NCI-H510A (cell line): ENCODE measurements at regions not wholly inside any gene's neighbourhood (a gene's known extent, or its start where the extent isn't known, plus 50 kb on each side); places are given as distances from the start of the nearest gene placed in this dataset.
"Not testable (repeated sequence)": the region's sequence is repeated elsewhere in the genome, so short reads cannot be mapped to it uniquely, and the experiment has no call there.

Source experiments
- DNase-seq: peaks from one replicate; lab custom pipeline; 2025; lab: John Stamatoyannopoulos, UW

GRCh38 chr11:10955616-10956015, 97.8 kb upstream of the ZBED5 start:
- DNase-seq: no peak

- no peak for DNase-seq
Measured at GRCh38 chr11:10954184-10954583, 96.3 kb upstream of the ZBED5 start.

DNA sequence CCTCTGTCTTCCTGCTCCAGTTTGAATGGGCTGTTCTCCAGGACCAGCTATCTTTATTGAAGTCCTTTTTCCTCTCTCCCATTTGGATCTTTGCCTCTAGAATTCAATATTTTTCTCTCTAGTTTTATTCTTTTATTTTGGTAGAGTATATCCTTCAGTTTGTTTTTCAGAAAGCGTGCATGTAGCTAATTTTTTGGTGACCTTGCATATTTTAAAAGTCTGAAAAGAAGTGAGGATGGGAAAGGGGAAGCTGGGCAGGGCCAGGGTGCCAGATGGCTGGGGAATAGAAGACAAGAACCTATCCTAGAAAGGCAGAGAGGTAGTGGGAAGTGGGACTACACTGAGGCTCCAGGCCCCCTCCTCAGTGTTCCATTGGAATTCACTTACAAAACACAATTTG, 95.0 kb upstream of the ZBED5 start:
- no peak for DNase-seq

- DNase-seq: not testable (repeated sequence)
Measured at GRCh38 chr11:10947935-10948334, 90.1 kb upstream of the ZBED5 start.

DNA sequence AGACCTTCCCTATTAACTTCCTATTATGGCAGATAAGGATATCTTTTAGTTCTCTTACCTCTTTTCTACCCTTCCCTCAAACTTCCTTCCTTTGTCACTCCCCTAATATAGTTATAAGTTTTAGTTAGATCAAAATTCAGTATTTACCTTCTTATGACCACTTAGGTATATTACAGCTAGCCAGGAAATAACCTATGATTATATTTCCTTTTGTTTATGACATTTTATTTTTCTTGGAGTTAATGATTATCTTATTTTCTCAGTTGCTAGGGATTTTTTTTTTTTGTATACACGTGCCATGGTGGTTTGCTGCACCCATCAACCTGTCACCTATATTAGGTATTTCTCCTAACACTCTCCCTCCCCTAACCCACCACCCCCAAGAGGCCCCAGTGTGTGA, 88.2 kb upstream of the ZBED5 start:
- DNase-seq: no peak

DNA sequence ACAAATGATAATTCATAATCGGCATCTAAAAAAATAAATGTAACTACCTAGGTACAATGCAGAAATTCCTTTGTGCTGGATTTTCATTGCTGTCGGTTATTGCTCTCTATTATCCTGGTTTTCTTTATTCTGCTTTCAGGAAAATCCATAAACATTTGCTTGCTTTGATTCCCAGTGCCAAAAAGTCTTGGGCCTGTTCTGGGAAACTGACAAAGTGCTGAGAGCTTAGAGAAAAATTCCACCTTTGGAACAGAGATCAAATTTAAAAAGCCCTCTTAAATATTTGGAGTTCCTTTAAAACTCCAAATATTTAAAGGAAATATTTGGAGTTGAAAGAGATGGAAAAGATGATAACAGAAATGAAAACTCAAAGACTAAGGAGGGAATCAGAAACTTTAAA, 87.3 kb upstream of the ZBED5 start:
- DNase-seq: no peak

GRCh38 chr11:10943968-10944367, 86.1 kb upstream of the ZBED5 start:
- no peak for DNase-seq

DNA sequence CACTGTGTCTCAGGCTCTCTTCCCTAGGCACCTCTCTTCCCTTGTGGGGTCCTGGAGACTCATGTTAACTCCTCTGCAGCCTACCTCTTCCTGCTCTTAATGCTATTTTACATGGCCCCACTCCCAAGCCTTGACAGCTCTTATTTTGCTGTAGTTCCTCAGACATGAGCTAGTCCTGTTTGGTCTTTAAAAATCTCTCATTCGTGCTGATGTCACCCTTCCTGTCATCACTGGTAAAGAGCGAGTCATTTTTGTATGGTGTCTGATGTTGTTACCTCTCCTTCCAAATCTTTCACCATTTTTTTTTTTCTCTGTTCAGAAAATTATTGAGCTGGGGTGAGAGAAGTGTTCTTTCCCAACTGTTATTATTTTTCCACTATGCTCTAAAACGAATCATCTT, 84.8 kb upstream of the ZBED5 start:
- DNase-seq: no peak

GRCh38 chr11:10941871-10942270, 84.0 kb upstream of the ZBED5 start:
- no peak for DNase-seq

GRCh38 chr11:10941414-10941813, 83.6 kb upstream of the ZBED5 start:
- no peak for DNase-seq

GRCh38 chr11:10938650-10939387, 81.0 kb upstream of the ZBED5 start:
- DNase-seq: no peak

- DNase-seq: no peak
Measured at GRCh38 chr11:10938231-10938630, 80.4 kb upstream of the ZBED5 start.

GRCh38 chr11:10937385-10937771, 79.5 kb upstream of the ZBED5 start:
- DNase-seq: no peak

GRCh38 chr11:10936626-10937384, 79.0 kb upstream of the ZBED5 start:
- no peak for DNase-seq

- no peak for DNase-seq
Measured at GRCh38 chr11:10935015-10935559, 77.2 kb upstream of the ZBED5 start.

- DNase-seq: peak; percentile 7
Measured at GRCh38 chr11:10934293-10934860, 76.5 kb upstream of the ZBED5 start.

DNA sequence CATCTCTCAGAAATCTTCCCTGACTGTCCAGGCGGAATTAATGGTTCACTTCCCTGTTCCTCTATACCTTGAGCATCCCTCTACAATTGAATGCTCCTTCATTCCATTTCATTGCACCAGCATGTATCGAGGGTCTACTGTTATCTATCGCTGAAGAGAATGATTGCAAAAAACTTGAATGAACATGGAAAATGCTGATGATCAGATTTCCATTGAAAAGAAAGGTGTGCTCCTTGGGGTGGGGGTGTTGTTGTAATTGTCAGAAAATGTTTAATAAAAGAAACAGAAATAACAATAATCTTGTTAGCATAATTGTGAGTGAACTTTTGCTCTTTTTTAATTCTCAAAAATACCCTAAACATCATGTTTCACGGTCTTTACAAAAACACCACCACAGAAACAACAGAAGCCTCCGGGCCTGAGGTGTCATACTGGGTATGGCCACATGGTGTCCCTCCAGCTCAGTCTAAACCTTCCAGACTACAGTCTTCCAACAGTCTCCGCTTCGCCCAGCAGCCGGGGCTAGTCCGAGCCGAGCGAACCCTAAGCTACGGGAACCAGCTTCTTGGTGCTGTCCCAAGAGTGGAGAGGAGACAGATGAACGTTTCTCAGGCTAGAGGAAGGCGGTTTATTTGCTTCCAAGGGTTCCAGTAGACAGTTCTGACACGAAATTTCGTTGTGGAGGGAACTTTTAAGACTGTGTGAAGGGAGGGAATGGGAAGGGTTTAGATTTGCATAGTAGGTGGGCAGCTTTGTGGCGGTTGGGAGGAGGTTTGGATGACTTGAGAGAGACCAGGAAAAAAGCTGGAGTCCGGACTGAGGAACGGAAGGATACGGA, 75.8 kb upstream of the ZBED5 start:
- DNase-seq: peak; percentile 57

DNA sequence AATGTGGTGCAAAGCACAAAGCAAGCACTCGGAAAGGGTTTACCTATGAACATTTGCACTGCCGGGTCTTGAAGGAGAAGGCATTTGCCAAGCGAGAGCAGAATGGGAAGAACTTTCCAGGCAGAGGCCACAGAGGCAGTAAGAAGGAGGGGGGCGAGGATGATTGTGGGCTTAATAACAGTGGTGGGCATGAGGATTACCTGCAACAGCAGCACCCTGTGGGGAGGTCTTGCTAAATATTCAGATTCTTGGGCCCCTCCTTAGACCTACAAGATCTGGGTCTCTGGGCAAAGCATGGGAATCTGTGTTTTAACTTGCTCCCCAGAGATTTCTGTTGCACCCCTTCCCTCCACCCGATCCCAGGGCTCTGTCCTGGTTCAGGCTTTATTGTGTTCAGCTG, 75.1 kb upstream of the ZBED5 start:
- DNase-seq: no peak

- no peak for DNase-seq
Measured at GRCh38 chr11:10931761-10932670, 74.2 kb upstream of the ZBED5 start.

- DNase-seq: peak; percentile 50
Measured at GRCh38 chr11:10930972-10931760, 73.3 kb upstream of the ZBED5 start.
